ENCODE measurements at regions not wholly inside any gene's neighbourhood (a gene's known extent, or its start where the extent isn't known, plus 50 kb on each side); places are given as distances from the start of the nearest gene placed in this dataset.

- Mint-ChIP-seq H3K4me3 (ENCODE audit: unreplicated experiment) (no peak overlapping the region), H3K9me3 (ENCODE audit: unreplicated experiment) (no peaks in the 10 kb centered on the region), H3K4me1 (ENCODE audit: low read depth, unreplicated experiment) (peaks cover 5% of the 10 kb centered on the region), H3K36me3 (ENCODE audit: unreplicated experiment) (no peaks in the 10 kb centered on the region), H3K27ac (ENCODE audit: unreplicated experiment) (no peak overlapping the region), H3K27me3 (ENCODE audit: unreplicated experiment) (peaks cover 2% of the 10 kb centered on the region)
- DNase-seq, result no peak
- TF ChIP-seq CTCF (IDR thresholded peaks at IDR 0.05; ENCODE audit: partially characterized antibody, unreplicated experiment), result no peak
These were observed 53.3 kb upstream of the NFASC start for GRCh38 chr1:204817341-204817740.

GRCh38 chr1:204818998-204819397 is 51.7 kb upstream of the NFASC start:
- Mint-ChIP-seq H3K27ac (ENCODE audit: unreplicated experiment) (no peak overlapping the region), H3K36me3 (ENCODE audit: unreplicated experiment) (no peaks in the 10 kb centered on the region)

DNA sequence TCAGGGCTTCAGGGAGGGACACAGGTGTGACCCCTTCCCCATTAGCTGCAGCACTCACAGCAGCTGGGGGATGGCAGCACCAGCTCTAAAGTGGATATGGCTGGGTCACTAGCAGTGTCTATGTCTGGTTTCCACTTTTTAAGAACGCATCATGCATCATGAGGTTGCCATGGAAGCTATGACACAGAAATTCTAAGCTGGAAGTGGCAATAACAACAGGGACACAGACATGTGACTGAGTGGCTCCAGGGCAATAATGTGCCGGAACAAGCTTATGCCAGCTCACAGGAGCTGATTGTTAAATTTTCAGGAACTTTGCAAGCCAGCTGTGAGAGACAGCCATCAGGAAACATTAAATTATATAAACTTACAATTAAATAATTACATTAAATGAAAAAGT is 51.2 kb upstream of the NFASC start:
- Mint-ChIP-seq H3K9me3 (ENCODE audit: unreplicated experiment) (no peaks in the 10 kb centered on the region), H3K4me3 (ENCODE audit: unreplicated experiment) (no peak overlapping the region), H3K36me3 (ENCODE audit: unreplicated experiment) (no peaks in the 10 kb centered on the region), H3K27ac (ENCODE audit: unreplicated experiment) (no peak overlapping the region), H3K4me1 (ENCODE audit: low read depth, unreplicated experiment) (peaks cover 11% of the 10 kb centered on the region), H3K27me3 (ENCODE audit: unreplicated experiment) (peaks cover 2% of the 10 kb centered on the region)
- TF ChIP-seq CTCF (IDR thresholded peaks at IDR 0.05; ENCODE audit: partially characterized antibody, unreplicated experiment), result no peak
- DNase-seq, result no peak

More at GRCh38 chr1:204818998-204819397, 51.7 kb upstream of the NFASC start:
- no peaks in the 10 kb centered on the region for H3K9me3 Mint-ChIP-seq (ENCODE audit: unreplicated experiment)
- peaks cover 2% of the 10 kb centered on the region for H3K27me3 Mint-ChIP-seq (ENCODE audit: unreplicated experiment)
- TF ChIP-seq CTCF (IDR thresholded peaks at IDR 0.05; ENCODE audit: partially characterized antibody, unreplicated experiment), result no peak
- H3K4me1 Mint-ChIP-seq (ENCODE audit: low read depth, unreplicated experiment), result peaks cover 7% of the 10 kb centered on the region
- DNase-seq, result no peak
- H3K4me3 Mint-ChIP-seq (ENCODE audit: unreplicated experiment), result no peak overlapping the region

All from glutamatergic neuron (in vitro differentiated cells).